ENCODE measurements at regions not wholly inside any gene's neighbourhood (a gene's known extent, or its start where the extent isn't known, plus 50 kb on each side); places are given as distances from the start of the nearest gene placed in this dataset.

GRCh38 chr3:66692042-66692765, 191.4 kb upstream of the LRIG1 start:
- peaks cover 4% of the 10 kb centered on the region for H3K27me3 Mint-ChIP-seq (ENCODE audit: low read depth)
- no peaks in the 10 kb centered on the region for H3K36me3 Mint-ChIP-seq (ENCODE audit: low read depth)
- intact Hi-C loops (cut with micrococcal nuclease), result no loop called here
- H3K27ac Mint-ChIP-seq, result no peak overlapping the region
- DNase-seq (ENCODE audit: low spot score), result no peak
- H3K4me3 Mint-ChIP-seq (ENCODE audit: low read depth), result no peak overlapping the region
- no peaks in the 10 kb centered on the region for H3K4me1 Mint-ChIP-seq (ENCODE audit: low read depth)
- no peaks in the 10 kb centered on the region for H3K9me3 Mint-ChIP-seq

DNA sequence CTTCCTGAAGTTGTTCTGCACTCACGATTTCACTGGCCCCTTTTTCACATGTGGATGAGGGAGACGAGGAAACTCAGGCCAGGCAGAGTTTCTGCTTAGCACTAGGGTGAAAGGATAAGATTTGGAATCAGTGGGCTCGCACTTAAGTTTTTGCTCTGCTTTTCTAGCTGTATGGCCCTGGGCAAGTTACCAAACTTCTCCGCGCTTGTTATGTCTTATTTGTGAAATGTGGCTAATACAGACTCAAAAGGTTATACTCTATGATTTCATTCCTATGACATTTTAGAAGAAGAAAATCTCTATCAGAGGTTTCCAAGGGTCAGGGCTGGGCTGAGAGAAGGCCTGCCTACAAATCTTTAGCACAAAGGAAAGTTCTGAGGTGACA, 191.9 kb upstream of the LRIG1 start:
- Mint-ChIP-seq H3K9me3 (no peaks in the 10 kb centered on the region), H3K36me3 (ENCODE audit: low read depth) (no peaks in the 10 kb centered on the region), H3K4me1 (ENCODE audit: low read depth) (no peaks in the 10 kb centered on the region), H3K27ac (no peak overlapping the region), H3K4me3 (ENCODE audit: low read depth) (no peak overlapping the region), H3K27me3 (ENCODE audit: low read depth) (peaks cover 4% of the 10 kb centered on the region)
- intact Hi-C loops (cut with micrococcal nuclease), result no loop called here
- DNase-seq (ENCODE audit: low spot score), result no peak

DNA sequence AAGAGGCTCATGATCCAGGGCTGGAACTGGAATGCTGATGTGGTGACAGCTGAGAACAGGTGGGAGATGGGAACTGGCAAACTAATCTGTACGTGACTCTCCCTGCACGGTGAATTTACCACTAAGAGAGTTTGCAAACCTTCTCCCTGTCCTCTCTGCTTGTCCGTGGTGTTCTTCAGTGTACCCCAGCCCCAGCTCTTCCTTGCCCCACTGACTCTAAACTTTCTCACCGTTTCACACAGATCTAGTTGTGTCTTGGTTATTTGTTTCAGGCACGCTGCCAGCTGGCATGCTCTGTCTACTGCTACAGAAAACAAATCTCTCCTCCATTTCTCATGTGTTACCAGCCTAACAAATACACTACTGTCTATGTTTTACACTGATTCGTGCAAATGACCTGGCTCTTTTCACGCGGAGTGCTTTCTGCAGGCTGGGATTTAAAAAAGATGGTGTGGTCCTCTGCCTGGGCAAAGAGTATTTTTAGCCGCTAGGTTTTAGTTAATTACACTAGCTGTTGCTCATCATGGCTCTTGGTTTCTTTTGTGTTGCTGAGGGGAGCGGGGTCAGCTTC, 192.7 kb upstream of the LRIG1 start:
- intact Hi-C loops (cut with micrococcal nuclease), result no loop called here
- H3K4me3 Mint-ChIP-seq (ENCODE audit: low read depth), result no peak overlapping the region
- no peak overlapping the region for H3K27ac Mint-ChIP-seq
- H3K36me3 Mint-ChIP-seq (ENCODE audit: low read depth), result no peaks in the 10 kb centered on the region
- DNase-seq (ENCODE audit: low spot score), result no peak
- H3K9me3 Mint-ChIP-seq, result no peaks in the 10 kb centered on the region
- peaks cover 4% of the 10 kb centered on the region for H3K27me3 Mint-ChIP-seq (ENCODE audit: low read depth)
- no peaks in the 10 kb centered on the region for H3K4me1 Mint-ChIP-seq (ENCODE audit: low read depth)

GRCh38 chr3:66702126-66702525, 201.3 kb upstream of the LRIG1 start:
- H3K36me3 Mint-ChIP-seq (ENCODE audit: low read depth), result no peaks in the 10 kb centered on the region
- DNase-seq (ENCODE audit: low spot score), result no peak
- no peaks in the 10 kb centered on the region for H3K27me3 Mint-ChIP-seq (ENCODE audit: low read depth)
- no peak overlapping the region for H3K27ac Mint-ChIP-seq
- H3K4me1 Mint-ChIP-seq (ENCODE audit: low read depth), result no peaks in the 10 kb centered on the region
- intact Hi-C loops (cut with micrococcal nuclease), result no loop called here
- no peak overlapping the region for H3K4me3 Mint-ChIP-seq (ENCODE audit: low read depth)
- no peaks in the 10 kb centered on the region for H3K9me3 Mint-ChIP-seq

DNA sequence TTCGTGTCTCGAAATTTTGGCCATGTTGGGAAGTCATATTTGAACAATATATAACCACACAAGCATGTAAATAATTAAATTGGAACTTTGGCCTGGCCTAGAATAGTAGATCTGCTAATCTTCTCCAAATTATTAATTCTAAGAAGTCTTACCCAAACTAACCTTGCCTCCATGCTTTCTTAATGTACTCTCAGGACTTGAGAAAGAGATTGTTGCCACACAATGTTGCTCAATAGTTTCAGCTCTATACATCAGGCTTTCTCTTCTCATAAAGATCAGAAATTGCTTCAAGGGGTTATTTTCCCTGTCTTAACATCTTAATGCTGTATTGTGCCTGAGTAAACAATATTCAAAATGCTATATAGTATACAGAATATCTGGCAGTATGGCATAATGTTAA, 202.7 kb upstream of the LRIG1 start:
- Mint-ChIP-seq H3K27ac (no peak overlapping the region), H3K27me3 (ENCODE audit: low read depth) (peaks cover 3% of the 10 kb centered on the region), H3K4me3 (ENCODE audit: low read depth) (no peak overlapping the region), H3K9me3 (no peaks in the 10 kb centered on the region), H3K36me3 (ENCODE audit: low read depth) (no peaks in the 10 kb centered on the region), H3K4me1 (ENCODE audit: low read depth) (no peaks in the 10 kb centered on the region)
- intact Hi-C loops (cut with micrococcal nuclease), result no loop called here
- DNase-seq (ENCODE audit: low spot score), result no peak

GRCh38 chr3:66705076-66705475, 204.3 kb upstream of the LRIG1 start:
- intact Hi-C loops (cut with micrococcal nuclease), result no loop called here
- Mint-ChIP-seq H3K27ac (no peak overlapping the region), H3K4me3 (ENCODE audit: low read depth) (no peak overlapping the region), H3K27me3 (ENCODE audit: low read depth) (peaks cover 3% of the 10 kb centered on the region), H3K36me3 (ENCODE audit: low read depth) (no peaks in the 10 kb centered on the region), H3K4me1 (ENCODE audit: low read depth) (no peaks in the 10 kb centered on the region), H3K9me3 (no peaks in the 10 kb centered on the region)
- no peak for DNase-seq (ENCODE audit: low spot score)

DNA sequence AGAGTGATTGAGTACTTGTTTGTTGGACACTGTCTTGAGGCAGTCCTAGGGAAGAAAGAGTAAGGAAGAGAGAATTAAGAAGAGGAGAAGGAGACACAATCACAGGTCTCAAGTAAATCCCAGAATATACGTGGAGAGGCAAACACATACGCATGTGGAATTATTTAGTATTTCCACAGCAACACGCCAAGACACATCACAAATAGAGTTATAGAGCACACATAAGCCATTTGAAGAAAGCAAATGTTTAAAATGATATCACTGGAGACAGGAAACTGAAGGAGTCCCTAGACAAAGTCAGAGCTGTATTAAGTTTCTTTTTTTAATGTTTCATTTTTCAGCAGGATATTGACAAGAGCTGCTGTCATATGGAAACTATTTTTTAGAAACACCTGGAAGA, 206.1 kb upstream of the LRIG1 start:
- Mint-ChIP-seq H3K4me1 (ENCODE audit: low read depth) (no peaks in the 10 kb centered on the region), H3K36me3 (ENCODE audit: low read depth) (no peaks in the 10 kb centered on the region), H3K27me3 (ENCODE audit: low read depth) (peaks cover 3% of the 10 kb centered on the region), H3K27ac (no peak overlapping the region), H3K9me3 (no peaks in the 10 kb centered on the region), H3K4me3 (ENCODE audit: low read depth) (no peak overlapping the region)
- DNase-seq (ENCODE audit: low spot score), result no peak
- intact Hi-C loops (cut with micrococcal nuclease), result no loop called here

GRCh38 chr3:66709532-66709931, 208.7 kb upstream of the LRIG1 start:
- Mint-ChIP-seq H3K27ac (no peak overlapping the region), H3K9me3 (no peaks in the 10 kb centered on the region), H3K4me1 (ENCODE audit: low read depth) (no peaks in the 10 kb centered on the region), H3K27me3 (ENCODE audit: low read depth) (peaks cover 3% of the 10 kb centered on the region), H3K36me3 (ENCODE audit: low read depth) (no peaks in the 10 kb centered on the region), H3K4me3 (ENCODE audit: low read depth) (no peak overlapping the region)
- DNase-seq (ENCODE audit: low spot score), result no peak
- intact Hi-C loops (cut with micrococcal nuclease), result no loop called here

- intact Hi-C loops (cut with micrococcal nuclease), result no loop called here
- Mint-ChIP-seq H3K4me3 (ENCODE audit: low read depth) (no peak overlapping the region), H3K27ac (no peak overlapping the region), H3K36me3 (ENCODE audit: low read depth) (no peaks in the 10 kb centered on the region), H3K9me3 (no peaks in the 10 kb centered on the region), H3K27me3 (ENCODE audit: low read depth) (peaks cover 3% of the 10 kb centered on the region), H3K4me1 (ENCODE audit: low read depth) (no peaks in the 10 kb centered on the region)
- no peak for DNase-seq (ENCODE audit: low spot score)
Observed at GRCh38 chr3:66712210-66712609, 211.4 kb upstream of the LRIG1 start.

DNA sequence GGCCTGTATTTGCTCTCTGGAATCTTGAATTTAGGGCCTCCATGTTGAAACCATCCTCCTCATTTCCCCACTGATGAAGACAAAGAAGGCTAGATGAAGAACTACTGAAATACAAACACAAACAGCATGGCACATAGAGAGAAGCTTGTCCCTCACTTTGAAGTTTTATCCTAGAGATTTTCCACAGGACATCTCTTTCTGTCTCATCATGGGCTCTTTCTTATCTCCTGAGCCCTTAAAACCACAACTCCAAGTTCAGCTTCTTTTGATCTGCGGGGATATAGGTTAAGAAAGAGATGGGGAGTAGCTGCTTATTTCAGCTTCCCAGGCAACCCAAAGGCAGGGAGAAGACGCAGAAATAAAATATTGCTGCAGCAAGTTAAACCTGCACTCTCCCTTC, 213.1 kb upstream of the LRIG1 start:
- no peak overlapping the region for H3K4me3 Mint-ChIP-seq (ENCODE audit: low read depth)
- no peaks in the 10 kb centered on the region for H3K9me3 Mint-ChIP-seq
- no peak for DNase-seq (ENCODE audit: low spot score)
- no peaks in the 10 kb centered on the region for H3K4me1 Mint-ChIP-seq (ENCODE audit: low read depth)
- intact Hi-C loops (cut with micrococcal nuclease), result no loop called here
- no peaks in the 10 kb centered on the region for H3K27me3 Mint-ChIP-seq (ENCODE audit: low read depth)
- no peak overlapping the region for H3K27ac Mint-ChIP-seq
- H3K36me3 Mint-ChIP-seq (ENCODE audit: low read depth), result no peaks in the 10 kb centered on the region

DNA sequence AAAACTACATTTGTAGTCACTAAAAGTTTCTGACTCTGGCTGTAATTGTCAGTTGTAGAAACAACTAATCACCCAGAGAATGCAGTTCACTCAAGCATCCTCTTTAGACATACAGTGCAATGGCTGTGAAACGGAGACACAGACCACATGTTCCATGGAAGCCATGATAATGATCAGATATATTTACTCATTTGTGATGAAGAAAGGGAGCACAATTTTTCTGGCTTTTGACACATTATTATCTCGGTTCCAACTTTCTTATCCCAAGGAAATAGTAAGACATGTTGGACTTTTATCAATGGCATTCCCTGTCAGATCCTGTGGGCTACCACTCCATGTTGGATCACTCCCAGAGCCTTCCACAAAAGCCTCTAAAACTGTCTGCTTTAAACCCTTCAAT, 215.0 kb upstream of the LRIG1 start:
- intact Hi-C loops (cut with micrococcal nuclease), result no loop called here
- Mint-ChIP-seq H3K36me3 (ENCODE audit: low read depth) (no peaks in the 10 kb centered on the region), H3K4me1 (ENCODE audit: low read depth) (no peaks in the 10 kb centered on the region), H3K9me3 (no peaks in the 10 kb centered on the region), H3K4me3 (ENCODE audit: low read depth) (no peak overlapping the region), H3K27me3 (ENCODE audit: low read depth) (no peaks in the 10 kb centered on the region), H3K27ac (no peak overlapping the region)
- DNase-seq (ENCODE audit: low spot score), result no peak

- Mint-ChIP-seq H3K4me3 (ENCODE audit: low read depth) (no peak overlapping the region), H3K36me3 (ENCODE audit: low read depth) (no peaks in the 10 kb centered on the region), H3K27me3 (ENCODE audit: low read depth) (peaks cover 4% of the 10 kb centered on the region), H3K27ac (no peak overlapping the region), H3K4me1 (ENCODE audit: low read depth) (no peaks in the 10 kb centered on the region), H3K9me3 (no peaks in the 10 kb centered on the region)
- intact Hi-C loops (cut with micrococcal nuclease), result no loop called here
- no peak for DNase-seq (ENCODE audit: low spot score)
Observed at GRCh38 chr3:66717806-66718205, 217.0 kb upstream of the LRIG1 start.

GRCh38 chr3:66719796-66720356, 219.1 kb upstream of the LRIG1 start:
- intact Hi-C loops (cut with micrococcal nuclease), result no loop called here
- peaks cover 1% of the 10 kb centered on the region for H3K4me1 Mint-ChIP-seq (ENCODE audit: low read depth)
- H3K27me3 Mint-ChIP-seq (ENCODE audit: low read depth), result peaks cover 6% of the 10 kb centered on the region
- H3K9me3 Mint-ChIP-seq, result no peaks in the 10 kb centered on the region
- H3K4me3 Mint-ChIP-seq (ENCODE audit: low read depth), result no peak overlapping the region
- H3K36me3 Mint-ChIP-seq (ENCODE audit: low read depth), result no peaks in the 10 kb centered on the region
- no peak for DNase-seq (ENCODE audit: low spot score)
- no peak overlapping the region for H3K27ac Mint-ChIP-seq

All from activated T-helper 2 cell treated with anti-CD3 and anti-CD28 coated beads, Interferon-gamma antibody, Interleukin-2, Interleukin-4, amounts not matched to agents 10 μg/mL and 5 μg/mL and 100 μg/mL, durations not matched to agents 14 hours and 24 hours and 36 hours (primary cell).